Kidney epithelial cell (primary cell): ENCODE measurements at regions not wholly inside any gene's neighbourhood (a gene's known extent, or its start where the extent isn't known, plus 50 kb on each side); places are given as distances from the start of the nearest gene placed in this dataset.

ENCODE experiments used
- DNase-seq: peaks from one replicate; pipeline ENCODE4 v3.0.0-alpha.2; 2010; ENCODE audit warnings: low read depth
- H3K27me3 ChIP-seq: 2 replicates; pipeline ENCODE4 v1.6.0; 2011; ENCODE audit warnings: low read length; ENCODE audit not compliant: control insufficient read depth, insufficient read depth
- H3K36me3 ChIP-seq: 2 replicates; pipeline ENCODE4 v1.5.1; 2011; ENCODE audit warnings: low read length; ENCODE audit not compliant: control insufficient read depth, insufficient read depth
- H3K4me3 ChIP-seq: 2 replicates; pipeline ENCODE4 v1.5.1; 2011; ENCODE audit warnings: low read depth, mild to moderate bottlenecking, control low read depth, low read length
- TF ChIP-seq, protein P1 (sequence below): IDR thresholded peaks from 2 replicates; pipeline ENCODE4 v1.5.1; 2011; ENCODE audit warnings: mild to moderate bottlenecking, moderate library complexity, low read length, control low read depth, inconsistent platforms; ENCODE audit not compliant: insufficient read depth, poor library complexity, severe bottlenecking

DNA sequence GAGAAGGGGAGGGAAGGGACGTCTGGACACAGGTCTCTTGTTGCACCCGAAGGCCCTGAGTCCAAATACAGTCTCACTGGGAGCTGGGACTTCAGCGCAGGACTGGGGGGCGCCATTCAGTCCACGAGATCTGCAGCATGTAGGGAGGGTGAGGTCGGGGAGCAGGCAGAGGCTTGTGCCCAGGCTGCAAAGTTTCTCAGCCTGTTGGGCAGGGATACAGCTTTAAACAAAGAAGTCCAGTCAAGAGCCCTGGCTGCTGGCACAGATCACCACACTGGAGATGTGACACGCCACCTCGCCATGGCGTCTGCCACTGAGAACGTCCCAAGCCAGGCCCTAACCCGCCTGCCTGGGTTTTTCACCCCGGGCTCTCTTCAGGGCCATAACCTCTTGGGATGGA is 256.6 kb downstream of the DLL1 start:
- TF ChIP-seq, protein P1, sequence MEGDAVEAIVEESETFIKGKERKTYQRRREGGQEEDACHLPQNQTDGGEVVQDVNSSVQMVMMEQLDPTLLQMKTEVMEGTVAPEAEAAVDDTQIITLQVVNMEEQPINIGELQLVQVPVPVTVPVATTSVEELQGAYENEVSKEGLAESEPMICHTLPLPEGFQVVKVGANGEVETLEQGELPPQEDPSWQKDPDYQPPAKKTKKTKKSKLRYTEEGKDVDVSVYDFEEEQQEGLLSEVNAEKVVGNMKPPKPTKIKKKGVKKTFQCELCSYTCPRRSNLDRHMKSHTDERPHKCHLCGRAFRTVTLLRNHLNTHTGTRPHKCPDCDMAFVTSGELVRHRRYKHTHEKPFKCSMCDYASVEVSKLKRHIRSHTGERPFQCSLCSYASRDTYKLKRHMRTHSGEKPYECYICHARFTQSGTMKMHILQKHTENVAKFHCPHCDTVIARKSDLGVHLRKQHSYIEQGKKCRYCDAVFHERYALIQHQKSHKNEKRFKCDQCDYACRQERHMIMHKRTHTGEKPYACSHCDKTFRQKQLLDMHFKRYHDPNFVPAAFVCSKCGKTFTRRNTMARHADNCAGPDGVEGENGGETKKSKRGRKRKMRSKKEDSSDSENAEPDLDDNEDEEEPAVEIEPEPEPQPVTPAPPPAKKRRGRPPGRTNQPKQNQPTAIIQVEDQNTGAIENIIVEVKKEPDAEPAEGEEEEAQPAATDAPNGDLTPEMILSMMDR, result no peak
- H3K4me3 ChIP-seq, result no peak overlapping the region
- no peak for DNase-seq
- no peaks in the 10 kb centered on the region for H3K36me3 ChIP-seq
- H3K27me3 ChIP-seq, result no peaks in the 10 kb centered on the region

DNA sequence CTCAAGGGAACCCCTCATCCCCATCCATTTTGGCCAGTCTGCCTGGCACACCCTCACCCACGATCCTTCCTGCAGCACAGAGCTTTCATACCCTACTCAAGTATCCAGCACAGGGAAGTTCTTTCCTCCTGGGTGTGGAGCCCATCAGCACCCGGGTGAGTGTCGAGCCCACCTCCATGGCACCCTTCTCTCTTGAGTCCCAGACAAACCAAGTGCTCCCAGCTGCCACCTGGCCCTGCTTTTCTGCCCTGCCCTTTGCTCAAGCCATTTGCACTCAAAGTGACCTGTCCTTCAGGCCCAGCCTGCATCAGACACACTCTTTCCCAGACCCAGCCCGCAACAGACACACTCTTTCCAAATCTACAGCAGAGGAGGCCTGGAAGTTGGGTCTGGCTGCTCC is 257.2 kb downstream of the DLL1 start:
- Histone ChIP-seq H3K36me3 (no peaks in the 10 kb centered on the region), H3K27me3 (no peaks in the 10 kb centered on the region), H3K4me3 (no peak overlapping the region)
- no peak for DNase-seq
- TF ChIP-seq, protein P1, result no peak

DNA sequence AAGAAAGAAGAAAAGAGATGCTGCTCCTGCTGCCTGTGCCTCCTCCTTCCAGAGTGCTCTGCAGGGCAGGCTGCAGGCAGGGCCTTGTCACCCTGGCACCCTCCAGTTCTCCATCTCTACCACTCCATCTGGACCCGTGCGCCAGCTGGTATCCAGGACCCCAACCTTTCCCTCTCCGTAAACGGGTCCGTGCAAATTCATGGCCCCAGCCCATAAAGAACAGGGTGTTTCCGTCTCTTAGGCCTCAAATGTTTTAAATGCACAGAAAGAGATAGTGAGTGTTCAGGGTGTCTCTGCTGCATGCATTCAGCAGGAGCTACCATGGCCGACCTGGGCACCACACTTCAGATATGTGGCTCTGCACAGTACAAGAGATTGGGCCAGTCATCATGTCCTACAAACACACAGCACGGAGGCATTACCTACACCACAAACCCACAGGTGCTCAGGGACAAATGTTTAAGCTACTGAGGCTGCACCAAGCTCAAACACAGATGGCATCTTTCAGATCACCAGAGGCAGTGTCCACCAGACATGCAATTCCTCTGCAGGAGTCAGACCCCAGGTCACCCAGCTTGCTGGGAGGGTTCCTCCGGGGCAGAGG is 258.1 kb downstream of the DLL1 start:
- Histone ChIP-seq H3K27me3 (no peaks in the 10 kb centered on the region), H3K36me3 (no peaks in the 10 kb centered on the region), H3K4me3 (no peak overlapping the region)
- no peak for DNase-seq
- TF ChIP-seq, protein P1, result no peak

DNA sequence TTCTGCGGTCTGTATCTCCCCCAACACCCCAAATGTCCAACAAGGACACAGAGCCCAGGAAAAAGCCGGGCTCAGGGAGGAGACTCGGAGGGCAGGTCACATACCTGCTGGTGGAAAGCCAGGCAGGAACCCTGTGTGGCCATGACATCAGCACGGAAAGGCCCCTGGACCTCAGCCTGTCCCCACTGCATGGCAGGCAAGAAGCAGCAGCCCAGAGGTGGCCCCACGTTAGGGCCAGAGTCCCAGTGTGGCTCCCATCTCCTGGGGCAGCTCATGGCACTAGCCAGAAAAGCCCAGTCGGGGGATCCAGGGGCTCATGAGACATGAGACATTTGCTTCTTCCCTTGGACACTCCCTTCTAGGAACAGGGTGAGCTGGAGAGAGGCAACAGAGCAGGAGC is 258.7 kb downstream of the DLL1 start:
- DNase-seq, result no peak
- Histone ChIP-seq H3K27me3 (no peaks in the 10 kb centered on the region), H3K4me3 (no peak overlapping the region), H3K36me3 (no peaks in the 10 kb centered on the region)
- TF ChIP-seq, protein P1, result no peak

DNA sequence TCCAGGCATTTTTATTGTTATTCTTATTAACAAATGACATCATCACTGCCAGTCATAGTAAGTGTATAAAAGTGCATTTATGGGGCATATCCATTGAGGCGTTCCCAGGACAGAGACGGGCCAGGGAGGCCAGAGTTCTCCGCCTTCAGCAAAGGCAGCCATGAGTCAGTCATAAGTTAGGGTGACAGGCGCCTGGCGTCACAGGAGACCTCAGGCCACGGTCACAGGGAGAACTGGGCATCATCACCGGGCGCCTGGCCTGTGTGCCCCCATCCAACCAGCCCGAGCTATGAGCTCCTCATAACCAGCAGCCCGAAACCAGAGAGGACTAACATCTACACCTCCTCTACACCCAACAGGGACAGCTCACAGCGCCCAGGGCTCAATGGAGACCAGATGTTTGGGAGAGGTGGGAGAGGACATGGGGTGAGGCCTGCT is 259.2 kb downstream of the DLL1 start:
- Histone ChIP-seq H3K27me3 (no peaks in the 10 kb centered on the region), H3K4me3 (no peak overlapping the region), H3K36me3 (no peaks in the 10 kb centered on the region)
- TF ChIP-seq, protein P1, result no peak
- no peak for DNase-seq

DNA sequence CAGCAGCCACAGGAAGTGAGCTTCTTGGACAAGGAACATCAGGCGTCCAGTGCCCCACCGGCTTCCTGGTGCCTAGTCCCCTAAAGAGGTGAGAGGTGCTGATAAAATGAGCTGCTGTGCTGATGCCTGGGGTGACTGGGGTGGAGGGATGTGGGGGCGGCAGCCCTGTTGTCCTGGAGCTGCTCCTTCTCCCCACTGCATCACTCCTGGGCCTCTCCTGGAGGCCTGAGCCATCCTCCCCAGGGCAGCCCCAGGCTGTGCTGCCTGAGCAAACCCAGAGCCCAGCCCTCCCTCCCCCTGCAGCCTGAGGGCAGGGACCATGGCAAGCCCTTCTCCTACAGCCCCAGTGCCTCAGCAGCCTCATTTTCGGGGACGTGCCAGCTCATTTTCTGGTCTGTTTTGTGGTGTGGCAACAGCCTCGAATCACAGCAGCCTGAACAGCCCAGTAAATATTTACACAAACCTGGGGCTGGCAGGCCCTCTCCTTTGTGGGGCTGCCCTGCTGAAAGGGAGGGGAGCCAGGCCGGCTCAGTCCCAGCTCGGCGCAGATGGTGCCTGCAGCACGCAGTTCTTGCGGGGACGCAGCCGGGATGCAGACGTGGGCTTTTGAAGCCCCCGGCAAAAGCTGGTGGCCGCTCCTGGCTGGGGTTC is 259.9 kb downstream of the DLL1 start:
- H3K4me3 ChIP-seq, result no peak overlapping the region
- TF ChIP-seq, protein P1, result no peak
- no peak for DNase-seq
- no peaks in the 10 kb centered on the region for H3K27me3 ChIP-seq
- no peaks in the 10 kb centered on the region for H3K36me3 ChIP-seq
